Suppressor macrophage (primary cell): ENCODE measurements at regions not wholly inside any gene's neighbourhood (a gene's known extent, or its start where the extent isn't known, plus 50 kb on each side); places are given as distances from the start of the nearest gene placed in this dataset.

Experiments used
- DNase-seq, 4 experiments: peaks; one replicate each; pipeline ENCODE4 v3.0.0-alpha.2; 2020 to 2022

DNA sequence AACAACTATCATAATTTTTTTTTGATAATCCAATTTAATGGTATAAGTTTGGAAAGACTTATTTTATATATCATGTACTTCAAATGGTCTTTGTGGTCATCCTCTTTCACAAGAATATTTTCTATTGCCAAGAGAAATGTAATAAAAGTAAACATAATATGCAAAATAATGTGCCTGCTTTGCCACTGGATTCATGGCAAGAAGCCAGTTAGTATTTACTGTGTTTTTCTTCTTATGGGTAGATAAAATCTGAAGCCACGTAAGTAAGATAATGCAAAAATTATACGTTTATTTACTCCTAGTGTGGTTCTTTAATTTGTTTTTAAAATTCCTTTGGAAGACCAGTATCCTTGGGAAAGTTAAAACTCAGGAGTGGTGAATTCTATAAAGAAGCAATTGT is 258.5 kb downstream of the ARL4A start:
- DNase-seq: no peak

DNA sequence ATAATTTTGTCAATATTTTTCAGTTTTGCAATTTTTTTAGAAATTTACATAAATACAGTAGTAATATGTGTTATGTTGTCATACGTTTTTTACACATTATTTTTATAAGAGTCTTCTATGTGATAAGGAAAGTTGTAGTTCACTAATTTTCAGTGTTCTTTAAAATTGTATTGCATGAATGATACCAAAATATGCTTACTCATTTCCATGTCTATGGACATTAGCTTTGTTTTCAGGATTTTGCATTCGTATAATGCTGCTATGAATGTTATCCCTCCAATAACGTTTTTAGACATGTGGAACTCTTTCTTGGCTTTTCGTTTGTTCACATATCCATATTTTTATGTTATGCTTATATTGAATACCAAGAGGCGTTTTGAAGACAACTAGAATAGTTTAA is 260.0 kb downstream of the ARL4A start:
- DNase-seq: no peak

DNA sequence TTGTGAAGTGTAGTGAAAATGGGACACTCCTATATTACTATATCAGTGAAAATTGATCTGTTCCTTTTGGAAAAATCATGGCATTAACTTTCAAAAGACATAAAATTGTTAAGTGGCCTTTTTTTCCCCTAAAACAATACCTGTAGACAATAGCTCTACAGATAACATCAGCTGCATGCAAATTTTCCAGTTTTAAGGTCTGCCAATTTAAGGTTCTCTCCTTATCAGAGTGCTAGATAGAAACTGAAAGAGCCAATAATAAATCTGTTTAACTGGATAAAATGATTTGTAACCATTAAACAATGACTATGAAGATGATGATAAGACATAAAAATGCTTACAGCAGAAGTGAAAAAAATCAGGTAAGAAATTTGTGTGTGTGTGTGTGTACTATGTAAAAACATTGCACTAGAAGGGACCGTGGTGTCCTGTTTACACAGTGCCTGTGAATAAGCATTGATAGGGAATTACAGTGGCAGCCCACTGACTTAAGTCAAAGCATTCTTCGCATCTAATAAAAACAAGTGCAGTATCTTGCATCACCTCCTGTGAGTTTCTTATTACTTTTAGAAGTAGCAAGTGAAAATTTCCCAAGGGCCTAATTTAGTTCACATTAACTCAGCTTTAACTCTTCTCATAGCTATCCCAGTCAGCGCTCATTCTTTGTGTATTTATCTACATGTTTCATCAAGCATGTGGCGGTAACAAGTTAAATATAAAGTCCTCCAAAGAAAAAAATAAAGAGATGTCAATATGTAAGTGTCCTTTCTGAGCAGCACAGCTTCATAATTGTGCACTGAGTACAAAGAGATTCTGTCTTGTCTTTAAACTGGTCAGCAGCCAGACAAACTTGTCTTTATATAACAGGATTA is 261.9 kb downstream of the ARL4A start:
- DNase-seq: no peak

DNA sequence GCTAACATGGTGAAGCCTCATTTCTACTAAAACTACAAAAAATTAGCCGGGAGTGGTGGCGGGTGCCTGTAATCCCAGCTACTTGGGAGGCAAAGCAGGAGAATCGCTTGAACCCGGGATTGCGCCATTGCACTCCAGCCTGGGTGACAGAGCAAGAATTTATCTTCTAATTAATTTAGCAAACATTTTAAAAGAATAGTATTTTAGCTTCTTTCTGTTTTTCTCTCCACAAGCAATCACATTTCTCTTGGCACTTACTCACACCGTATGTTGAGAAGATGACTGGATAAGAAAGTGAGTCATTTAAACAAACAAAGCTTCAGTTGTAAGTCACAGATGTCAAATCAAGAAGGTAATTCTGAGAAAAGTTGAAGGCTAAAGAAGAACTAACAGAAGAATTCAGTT is 264.0 kb downstream of the ARL4A start:
- DNase-seq: no peak

DNA sequence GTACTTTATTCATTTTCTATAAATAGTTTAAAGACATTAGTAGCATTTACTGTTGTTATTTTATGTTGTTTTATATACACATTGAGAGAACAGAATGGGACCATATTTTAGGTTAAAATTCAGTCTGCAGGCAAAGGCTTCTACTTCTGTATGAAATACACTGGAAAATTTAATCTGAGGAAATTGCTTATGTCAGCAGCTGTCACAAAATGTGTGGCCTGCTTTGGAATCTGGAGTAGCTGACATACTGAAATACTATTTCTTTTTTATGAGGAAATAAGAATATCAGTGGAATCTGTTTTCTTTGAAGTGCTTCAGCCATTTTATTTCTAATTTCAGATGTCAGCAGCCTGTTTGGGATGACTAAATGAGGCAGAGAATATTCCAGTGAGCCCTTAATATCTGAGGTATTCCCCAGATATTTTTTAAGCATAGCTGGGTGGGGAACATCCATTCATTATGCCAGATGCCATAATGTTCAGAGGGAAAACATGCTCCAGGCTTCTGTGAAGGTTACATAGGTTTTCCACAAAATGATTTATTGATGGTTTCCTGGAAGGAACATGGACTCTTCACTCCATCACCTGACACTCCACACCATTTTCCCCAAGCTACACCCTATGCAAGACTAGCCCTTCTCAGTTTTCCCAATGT is 267.1 kb downstream of the ARL4A start:
- no peak for DNase-seq

DNA sequence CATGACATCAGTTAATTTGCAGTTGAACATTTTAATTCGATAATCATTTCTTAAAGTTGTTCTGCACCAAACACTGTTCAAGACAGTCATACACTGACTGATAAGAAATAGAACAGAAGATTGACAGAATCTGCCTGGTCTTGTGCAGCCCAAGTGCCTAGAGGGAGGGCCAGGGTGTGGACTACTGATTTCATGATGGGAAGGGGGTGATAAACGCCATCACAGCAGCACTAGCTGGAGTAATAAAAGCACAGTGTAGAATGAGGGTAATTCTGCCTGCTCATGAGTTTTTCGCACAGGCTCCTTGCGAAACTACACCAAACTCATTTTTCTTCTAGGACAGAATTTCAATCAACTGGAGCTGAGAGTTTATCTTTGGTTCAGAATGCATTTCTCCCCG is 270.1 kb downstream of the ARL4A start:
- DNase-seq: no peak

DNA sequence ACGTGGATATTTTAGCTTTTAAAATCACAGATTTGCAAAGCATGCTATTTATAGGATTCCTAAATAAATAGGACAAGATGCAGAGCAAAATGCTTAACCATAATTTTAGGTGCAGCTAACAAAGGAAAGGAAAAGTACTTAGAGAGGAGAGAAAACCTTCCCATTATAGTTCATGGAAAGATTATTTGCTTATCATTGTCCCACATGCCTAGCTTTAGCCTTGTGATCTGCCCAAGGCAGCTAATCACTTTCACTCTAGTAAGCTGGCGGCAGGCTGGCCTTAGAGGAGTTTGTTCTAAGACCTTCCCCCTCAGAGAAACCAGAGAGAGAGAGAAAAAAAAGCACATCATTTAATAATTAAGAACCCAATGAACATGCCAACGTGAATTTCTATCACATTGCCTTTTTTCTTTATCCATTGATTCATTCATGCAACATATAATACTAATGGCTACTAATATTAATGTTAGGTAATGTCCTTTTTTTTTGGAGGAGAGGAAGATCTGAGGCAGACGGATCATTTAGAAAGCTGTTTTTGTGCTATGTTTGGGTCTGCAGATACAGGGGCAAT is 274.6 kb downstream of the ARL4A start:
- DNase-seq: no peak

- no peak for DNase-seq
Observed at GRCh38 chr7:12963435-12963834, 276.0 kb downstream of the ARL4A start.

DNA sequence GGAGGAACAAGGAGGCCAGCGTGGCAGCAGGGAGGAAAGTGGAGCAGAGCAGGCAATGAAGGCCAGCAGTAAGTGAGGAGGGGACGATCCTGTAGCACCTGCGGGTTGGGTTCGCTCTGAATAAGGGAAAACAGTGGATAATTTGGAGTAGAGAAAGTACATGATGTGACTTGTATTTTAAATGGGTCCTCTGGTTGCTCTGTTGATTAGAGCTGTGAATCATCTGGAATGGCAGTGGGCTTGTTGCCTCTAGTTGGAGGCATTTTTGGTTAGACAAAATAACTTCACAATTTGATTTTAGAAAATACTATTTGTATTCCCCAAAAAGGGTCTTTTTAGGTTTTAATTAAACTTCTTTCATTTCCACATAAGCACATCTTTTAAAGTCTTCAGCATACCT is 277.4 kb downstream of the ARL4A start:
- DNase-seq: no peak

- no peak for DNase-seq
Observed at GRCh38 chr7:12965767-12966166, 278.3 kb downstream of the ARL4A start.

GRCh38 chr7:12967322-12967721 is 279.9 kb downstream of the ARL4A start:
- DNase-seq: no peak

- no peak for DNase-seq
Observed at GRCh38 chr7:12968836-12969422, 281.5 kb downstream of the ARL4A start.

DNA sequence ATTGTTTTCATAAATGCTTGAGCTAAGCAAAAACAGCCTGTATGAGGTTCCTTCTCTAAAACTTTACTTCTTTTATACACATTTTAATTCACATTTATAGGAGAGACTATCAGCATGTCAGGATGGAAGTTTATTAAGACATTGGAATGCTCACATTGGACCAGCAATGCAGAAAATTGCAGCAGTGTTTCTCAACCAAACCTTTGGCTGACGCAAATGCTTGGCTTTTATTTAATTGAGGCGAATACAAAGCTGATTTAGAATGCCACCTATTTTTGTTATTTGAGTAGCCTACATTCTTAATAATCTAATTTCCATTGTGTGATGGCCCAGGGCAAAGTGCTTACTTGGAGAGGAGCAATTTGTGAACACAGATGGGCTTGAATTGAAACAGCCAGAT is 283.2 kb downstream of the ARL4A start:
- DNase-seq: no peak

DNA sequence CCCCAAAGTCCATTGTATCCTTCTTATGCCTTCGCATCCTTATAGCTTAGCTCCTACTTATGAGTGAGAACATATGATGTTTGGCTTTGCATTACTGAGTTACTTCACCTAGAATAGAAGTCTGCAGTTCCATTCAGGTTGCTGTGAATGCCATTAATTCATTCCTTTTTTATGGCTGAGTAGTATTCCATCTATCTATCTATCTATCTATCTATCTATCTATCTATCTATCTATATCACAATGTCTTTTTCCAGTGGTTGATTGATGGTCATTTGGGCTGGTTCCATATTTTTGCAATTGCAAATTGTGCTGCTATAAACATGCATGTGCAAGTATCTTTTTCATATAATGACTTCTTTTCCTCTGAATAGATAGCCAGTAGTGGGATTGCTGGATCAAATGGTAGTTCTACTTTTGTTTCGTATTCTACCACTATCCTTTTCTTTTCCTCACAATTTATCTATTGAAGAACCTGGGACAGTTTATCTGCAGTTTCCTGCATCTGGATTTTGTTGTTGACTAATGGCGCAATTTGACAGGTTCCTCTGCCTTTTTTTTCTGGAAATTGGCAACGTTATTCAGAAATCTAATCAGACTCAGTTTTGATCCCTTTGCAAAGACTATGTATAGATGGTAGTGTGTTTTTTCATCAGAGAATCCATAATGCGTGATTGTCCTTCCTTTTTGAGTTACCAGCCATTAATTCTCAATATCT is 287.2 kb downstream of the ARL4A start:
- DNase-seq: no peak

- DNase-seq: no peak
Observed at GRCh38 chr7:12975412-12975811, 288.0 kb downstream of the ARL4A start.

DNA sequence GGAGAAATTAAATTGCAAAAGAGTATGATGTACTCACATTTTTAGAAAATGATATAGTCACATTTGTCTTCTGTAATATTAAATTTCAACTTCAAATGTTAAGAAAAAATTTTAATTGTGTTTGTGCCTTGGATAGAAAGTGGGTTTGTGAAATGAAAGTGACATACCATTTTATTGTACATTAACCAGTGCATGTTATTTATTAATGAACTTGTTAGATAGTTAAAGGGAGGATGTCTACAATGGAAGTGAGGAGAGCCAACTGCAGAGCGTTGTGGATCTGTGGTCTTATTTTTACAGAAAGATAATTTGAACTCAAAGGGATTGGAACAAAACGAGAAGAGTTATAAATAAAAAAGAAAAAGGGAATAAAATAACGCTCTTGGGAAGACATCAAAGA is 291.7 kb downstream of the ARL4A start:
- DNase-seq: no peak

GRCh38 chr7:12982178-12982577 is 294.7 kb downstream of the ARL4A start:
- no peak for DNase-seq

GRCh38 chr7:12984117-12984516 is 296.7 kb downstream of the ARL4A start:
- no peak for DNase-seq

GRCh38 chr7:12985228-12985627 is 297.8 kb downstream of the ARL4A start:
- no peak for DNase-seq

DNA sequence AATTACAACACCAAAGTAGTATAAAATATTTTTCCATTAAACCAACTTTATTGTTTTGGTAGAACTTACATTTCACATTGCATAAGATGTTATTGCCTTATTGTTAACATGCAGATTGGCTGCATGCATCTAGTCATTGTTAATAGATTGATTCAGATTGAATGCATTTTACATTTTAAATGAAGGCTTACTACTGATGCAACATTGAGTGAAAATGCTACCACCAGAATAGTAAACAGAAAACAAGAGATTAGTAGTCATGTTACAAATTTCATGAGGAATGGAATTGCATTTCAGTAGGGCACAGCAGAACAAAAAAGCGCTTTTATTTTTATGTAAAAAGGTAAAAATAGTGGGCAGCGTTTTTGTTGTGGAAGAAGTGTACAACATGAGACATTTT is 298.3 kb downstream of the ARL4A start:
- DNase-seq: no peak

- no peak for DNase-seq
Observed at GRCh38 chr7:12987238-12987637, 299.8 kb downstream of the ARL4A start.

DNA sequence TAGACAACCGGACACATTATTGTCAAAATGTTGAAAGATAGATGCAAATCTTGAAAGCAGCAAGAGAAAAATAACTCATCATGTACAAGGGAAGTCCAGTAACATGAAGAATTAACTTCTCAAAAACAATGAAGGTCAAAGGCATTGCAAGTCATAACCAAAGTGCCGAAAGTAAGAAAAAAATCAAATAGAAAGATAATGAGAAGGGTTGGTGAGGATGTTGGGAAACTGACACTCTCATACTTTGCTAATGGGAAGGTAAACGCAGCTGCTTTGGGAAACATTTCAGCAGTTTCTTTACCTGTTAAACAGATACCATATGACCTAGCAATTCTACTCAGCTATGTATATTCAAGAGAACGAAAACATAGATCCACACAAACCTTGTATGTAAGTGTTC is 303.0 kb downstream of the ARL4A start:
- no peak for DNase-seq

DNA sequence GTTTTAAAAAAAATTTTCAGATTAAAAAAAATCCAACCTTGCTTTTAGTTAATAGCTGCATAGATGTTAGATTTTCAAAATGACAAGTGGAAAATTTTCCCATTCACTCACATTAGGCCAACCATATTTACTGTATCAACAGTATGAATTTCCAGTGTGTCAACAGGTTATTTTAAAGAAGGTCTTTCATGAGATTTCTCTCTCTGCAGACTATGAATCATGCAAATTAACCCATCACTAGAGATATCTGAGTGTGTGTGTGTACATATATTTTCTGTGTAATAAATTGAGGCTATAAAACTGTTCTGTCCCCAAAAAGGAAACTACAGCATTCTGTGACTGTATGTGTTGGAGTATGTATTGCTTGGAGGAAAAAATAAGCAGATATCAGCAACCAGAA is 305.6 kb downstream of the ARL4A start:
- no peak for DNase-seq
